PC-9 (cell line): ENCODE measurements at regions not wholly inside any gene's neighbourhood (a gene's known extent, or its start where the extent isn't known, plus 50 kb on each side); places are given as distances from the start of the nearest gene placed in this dataset.

Source experiments
- BruUV-seq: library from RNA; stranded (reverse); fragments of 400-500 nt; replicated peaks from 2 replicates; lab custom pipeline; 2021; lab: Mats Ljungman, UMichigan
- CTCF ChIA-PET: fragments of 300-600 bp; sonication (Branson Sonifier 250); formaldehyde crosslinking; loops from one replicate; lab custom pipeline; 2022; ENCODE audit warnings: antibody characterized with exemption; lab: Charles Lee
- POLR2A ChIA-PET: fragments of 300-600 bp; sonication (Branson Sonifier 250); formaldehyde crosslinking; loops from one replicate; lab custom pipeline; 2022; ENCODE audit warnings: antibody characterized with exemption; ENCODE audit not compliant: unreplicated experiment; lab: Charles Lee
- DNase-seq, 2 experiments: peaks; one replicate each; pipeline versions ENCODE4 v3.0.0 to v3.0.0-alpha.2; 2015 to 2022; ENCODE audit warnings: mixed read lengths in 1 of 2
- H2AFZ ChIP-seq: fragments of 200-600 bp; sonication (generic); 2 replicates; pipeline ENCODE4 v1.8.1; 2017; ENCODE audit warnings: antibody characterized with exemption
- H3F3A ChIP-seq: fragments of 200-600 bp; sonication (generic); 2 replicates; pipeline ENCODE4 v1.8.1; 2017; ENCODE audit warnings: antibody characterized with exemption, mild to moderate bottlenecking, low read depth; ENCODE audit not compliant: insufficient read depth
- H3K27ac ChIP-seq: fragments of 200-600 bp; sonication (generic); 2 replicates; pipeline ENCODE4 v1.6.1; 2016; ENCODE audit warnings: mixed run types
- H3K27me3 ChIP-seq: fragments of 200-600 bp; sonication (generic); 2 replicates; pipeline ENCODE4 v1.6.1; 2016; ENCODE audit warnings: low read depth, mixed run types; ENCODE audit not compliant: insufficient read depth
- H3K36me3 ChIP-seq: fragments of 200-600 bp; sonication (generic); 2 replicates; pipeline ENCODE4 v1.6.1; 2016; ENCODE audit warnings: low read depth, mixed run types
- H3K4me1 ChIP-seq: fragments of 200-600 bp; sonication (generic); replicated peaks from 2 replicates; pipeline ENCODE4 v1.6.1; 2016; ENCODE audit warnings: mixed run types; ENCODE audit not compliant: insufficient read depth
- H3K4me2 ChIP-seq: fragments of 200-600 bp; sonication (generic); 2 replicates; pipeline ENCODE4 v1.6.1; 2017; ENCODE audit warnings: mixed run types
- H3K4me3 ChIP-seq: fragments of 200-600 bp; sonication (generic); 2 replicates; pipeline ENCODE4 v1.6.1; 2016; ENCODE audit warnings: mixed run types
- H3K79me2 ChIP-seq: fragments of 200-600 bp; sonication (generic); 2 replicates; pipeline ENCODE4 v1.6.1; 2017; ENCODE audit warnings: low read depth, mixed run types
- H3K9me2 ChIP-seq: fragments of 200-600 bp; sonication (generic); 2 replicates; pipeline ENCODE4 v1.8.1; 2017; ENCODE audit warnings: mild to moderate bottlenecking; ENCODE audit not compliant: insufficient read depth
- H3K9me3 ChIP-seq: fragments of 200-600 bp; sonication (generic); 2 replicates; pipeline ENCODE4 v1.8.1; 2016; ENCODE audit warnings: low read depth; ENCODE audit not compliant: insufficient read depth
- H4K20me1 ChIP-seq: fragments of 200-600 bp; sonication (generic); 2 replicates; pipeline ENCODE4 v1.8.1; 2017; ENCODE audit not compliant: insufficient read depth
- EZH2 ChIP-seq: fragments of 200-600 bp; sonication (generic); IDR thresholded peaks from 2 replicates; pipeline ENCODE4 v1.8.0; 2017; ENCODE audit warnings: antibody characterized with exemption, low read depth
- intact Hi-C: fragments of 100-400 bp; cut with micrococcal nuclease; formaldehyde crosslinking; loops from one replicate; pipeline ENCODE4 v1.10.0; 2022; ENCODE audit not compliant: unreplicated experiment
- TF ChIP-seq, protein P1 (sequence below): fragments of 200-600 bp; sonication (generic); conservative IDR thresholded peaks from 2 replicates; pipeline ENCODE4 v1.6.1; 2017; ENCODE audit warnings: mixed run types, antibody characterized with exemption, mild to moderate bottlenecking, moderate library complexity

DNA sequence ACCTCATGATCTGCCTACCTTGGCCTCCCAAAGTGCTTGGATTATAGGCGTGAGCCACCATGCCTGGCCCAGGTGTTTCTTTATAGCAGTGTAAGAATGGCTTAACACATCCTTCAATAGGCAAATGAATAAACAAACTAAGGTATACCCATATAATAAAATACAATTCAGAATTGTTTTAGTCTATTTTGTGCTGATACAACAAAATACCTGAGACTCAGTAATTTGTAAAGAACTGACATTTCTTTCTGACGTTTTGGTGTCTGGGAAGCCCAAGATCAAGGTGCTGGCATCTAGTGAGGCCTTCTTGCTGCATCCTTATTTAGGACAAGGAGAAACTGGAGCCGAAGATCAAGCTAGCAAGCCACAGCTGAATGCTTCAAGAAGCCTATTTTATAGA is 1372.1 kb upstream of the DDX18 start:
- Histone ChIP-seq H3K9me3 (no peaks in the 10 kb centered on the region), H3K36me3 (no peaks in the 10 kb centered on the region), H3K27me3 (no peaks in the 10 kb centered on the region), H3K9me2 (no peaks in the 10 kb centered on the region), H3F3A (no peaks in the 10 kb centered on the region), H3K4me2 (no peak overlapping the region), H2AFZ (no peak overlapping the region), H3K27ac (no peak overlapping the region), H4K20me1 (no peaks in the 10 kb centered on the region), H3K4me1 (no peaks in the 10 kb centered on the region), H3K4me3 (no peak overlapping the region), H3K79me2 (no peaks in the 10 kb centered on the region)
- intact Hi-C loops, result no loop called here
- TF ChIP-seq EZH2, result no peak
- TF ChIP-seq, protein P1, sequence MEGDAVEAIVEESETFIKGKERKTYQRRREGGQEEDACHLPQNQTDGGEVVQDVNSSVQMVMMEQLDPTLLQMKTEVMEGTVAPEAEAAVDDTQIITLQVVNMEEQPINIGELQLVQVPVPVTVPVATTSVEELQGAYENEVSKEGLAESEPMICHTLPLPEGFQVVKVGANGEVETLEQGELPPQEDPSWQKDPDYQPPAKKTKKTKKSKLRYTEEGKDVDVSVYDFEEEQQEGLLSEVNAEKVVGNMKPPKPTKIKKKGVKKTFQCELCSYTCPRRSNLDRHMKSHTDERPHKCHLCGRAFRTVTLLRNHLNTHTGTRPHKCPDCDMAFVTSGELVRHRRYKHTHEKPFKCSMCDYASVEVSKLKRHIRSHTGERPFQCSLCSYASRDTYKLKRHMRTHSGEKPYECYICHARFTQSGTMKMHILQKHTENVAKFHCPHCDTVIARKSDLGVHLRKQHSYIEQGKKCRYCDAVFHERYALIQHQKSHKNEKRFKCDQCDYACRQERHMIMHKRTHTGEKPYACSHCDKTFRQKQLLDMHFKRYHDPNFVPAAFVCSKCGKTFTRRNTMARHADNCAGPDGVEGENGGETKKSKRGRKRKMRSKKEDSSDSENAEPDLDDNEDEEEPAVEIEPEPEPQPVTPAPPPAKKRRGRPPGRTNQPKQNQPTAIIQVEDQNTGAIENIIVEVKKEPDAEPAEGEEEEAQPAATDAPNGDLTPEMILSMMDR, result no peak
- DNase-seq, result no peak
- no TSS peak for BruUV-seq
- ChIA-PET POLR2A (no interaction called here), CTCF (no interaction called here)

GRCh38 chr2:116444256-116444872 is 1370.1 kb upstream of the DDX18 start:
- H2AFZ ChIP-seq, result no peak overlapping the region
- H3K27ac ChIP-seq, result no peak overlapping the region
- CTCF ChIA-PET, result no interaction called here
- TF ChIP-seq, protein P1, result no peak
- no peak for TF ChIP-seq EZH2
- no peaks in the 10 kb centered on the region for H4K20me1 ChIP-seq
- no peak overlapping the region for H3K4me2 ChIP-seq
- H3K4me3 ChIP-seq, result no peak overlapping the region
- H3K9me3 ChIP-seq, result no peaks in the 10 kb centered on the region
- H3K4me1 ChIP-seq, result no peaks in the 10 kb centered on the region
- intact Hi-C loops, result no loop called here
- no peak for DNase-seq
- H3K79me2 ChIP-seq, result no peaks in the 10 kb centered on the region
- POLR2A ChIA-PET, result no interaction called here
- no peaks in the 10 kb centered on the region for H3K27me3 ChIP-seq
- no TSS peak for BruUV-seq
- H3K9me2 ChIP-seq, result no peaks in the 10 kb centered on the region
- H3F3A ChIP-seq, result no peaks in the 10 kb centered on the region
- H3K36me3 ChIP-seq, result no peaks in the 10 kb centered on the region

DNA sequence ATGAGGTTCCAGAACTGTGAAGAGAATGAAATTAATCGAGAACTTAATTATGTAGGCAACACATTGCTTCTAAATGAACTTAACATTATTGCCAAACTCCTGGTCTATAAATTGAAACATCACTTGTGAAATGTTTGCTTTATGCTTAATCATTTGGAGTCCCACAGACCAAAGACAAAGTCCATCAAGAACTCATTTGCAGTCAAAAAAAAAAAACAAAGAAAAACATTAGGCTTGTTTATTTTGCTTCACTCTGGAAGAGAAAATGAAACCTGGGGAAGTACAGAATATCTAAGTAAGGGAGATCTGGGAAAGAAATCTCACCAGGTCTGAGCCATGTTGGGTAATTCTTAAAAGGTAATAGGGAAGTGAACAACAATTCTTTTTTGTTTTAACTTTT is 1363.5 kb upstream of the DDX18 start:
- no peak for DNase-seq
- Histone ChIP-seq H3K27me3 (no peaks in the 10 kb centered on the region), H3K79me2 (no peaks in the 10 kb centered on the region), H2AFZ (no peak overlapping the region), H3K4me1 (no peaks in the 10 kb centered on the region), H3K4me2 (no peak overlapping the region), H3K36me3 (no peaks in the 10 kb centered on the region), H3K9me2 (no peaks in the 10 kb centered on the region), H3K27ac (no peak overlapping the region), H3K9me3 (no peaks in the 10 kb centered on the region), H3K4me3 (no peak overlapping the region), H3F3A (no peaks in the 10 kb centered on the region), H4K20me1 (no peaks in the 10 kb centered on the region)
- no TSS peak for BruUV-seq
- intact Hi-C loops, result no loop called here
- ChIA-PET POLR2A (no interaction called here), CTCF (no interaction called here)
- TF ChIP-seq, protein P1, result no peak
- no peak for TF ChIP-seq EZH2
